Body of pancreas (tissue), 4 donors: ENCODE measurements at regions not wholly inside any gene's neighbourhood (a gene's known extent, or its start where the extent isn't known, plus 50 kb on each side); places are given as distances from the start of the nearest gene placed in this dataset.

Source experiments
- ATAC-seq: fragments of 150-250 bp; one replicate; pipeline ENCODE4 v1.9.1; 2016
- DNase-seq, 4 donors: peaks; one replicate each; pipeline ENCODE4 v3.0.0-alpha.2; 2019
- H3K27ac ChIP-seq, 4 donors: fragments of 200-600 bp; sonication (generic); 1 replicate in 3 of 4; 2 replicates in 1 of 4; pipeline versions ENCODE4 v1.5.1 to v1.6.1; 2016 to 2019; ENCODE audit warnings: mild to moderate bottlenecking in 1 of 4, mixed read lengths in 1 of 4, moderate library complexity in 1 of 4
- H3K27me3 ChIP-seq, 2 donors: fragments of 200-600 bp; sonication (generic); one replicate each; pipeline ENCODE4 v1.6.0; 2016; ENCODE audit warnings: mild to moderate bottlenecking in 1 of 2
- H3K36me3 ChIP-seq, 2 donors: fragments of 200-600 bp; sonication (generic); replicated peaks in 1 of 2; 2 replicates each; pipeline ENCODE4 v1.5.1; 2016; ENCODE audit warnings: low read depth in 2 of 2; ENCODE audit not compliant: insufficient read depth in 1 of 2
- H3K4me1 ChIP-seq: fragments of 200-600 bp; sonication (generic); one replicate; pipeline ENCODE4 v1.6.0; 2016
- H3K4me3 ChIP-seq, 2 donors: fragments of 200-600 bp; sonication (generic); 1 replicate in 1 of 2; 2 replicates in 1 of 2; pipeline ENCODE4 v1.5.1; 2016 to 2019
- H3K9me3 ChIP-seq, 3 donors: fragments of 200-600 bp; sonication (generic); 1 replicate in 2 of 3; 2 replicates in 1 of 3; pipeline ENCODE4 v1.5.1; 2016
- POLR2A ChIP-seq, 3 donors: fragments of 450-650 bp; IDR thresholded peaks; one replicate each; pipeline ENCODE4 v1.6.1; 2016; ENCODE audit warnings: antibody characterized with exemption in 3 of 3, mild to moderate bottlenecking in 2 of 3
- whole genome bisulfite sequencing, 2 donors: methylation state at CpG; one replicate each; pipeline ENCODE4 v1.1.5; 2017; 5-methylcytosine and 5-hydroxymethylcytosine counted together
- intact Hi-C: fragments of 100-400 bp; cut with DNase I; formaldehyde crosslinking; loops from one replicate; pipeline ENCODE4 v1.15.1; 2023
- TF ChIP-seq, protein P1 (sequence below), 7 experiments: fragments of 450-650 bp in 4 of 7; fragments of 200-600 bp in 3 of 7; sonication (generic) in 3 of 7; IDR thresholded peaks; one replicate each; pipeline ENCODE4 v1.5.1; 2016 to 2019; ENCODE audit warnings: antibody characterized with exemption in 7 of 7

- 43 to 51% methylated on average over 2 of the region's 2 CpGs for WGBS, 2 donors
- no peak for TF ChIP-seq POLR2A (IDR thresholded peaks at IDR 0.05)
- TF ChIP-seq, protein P1, sequence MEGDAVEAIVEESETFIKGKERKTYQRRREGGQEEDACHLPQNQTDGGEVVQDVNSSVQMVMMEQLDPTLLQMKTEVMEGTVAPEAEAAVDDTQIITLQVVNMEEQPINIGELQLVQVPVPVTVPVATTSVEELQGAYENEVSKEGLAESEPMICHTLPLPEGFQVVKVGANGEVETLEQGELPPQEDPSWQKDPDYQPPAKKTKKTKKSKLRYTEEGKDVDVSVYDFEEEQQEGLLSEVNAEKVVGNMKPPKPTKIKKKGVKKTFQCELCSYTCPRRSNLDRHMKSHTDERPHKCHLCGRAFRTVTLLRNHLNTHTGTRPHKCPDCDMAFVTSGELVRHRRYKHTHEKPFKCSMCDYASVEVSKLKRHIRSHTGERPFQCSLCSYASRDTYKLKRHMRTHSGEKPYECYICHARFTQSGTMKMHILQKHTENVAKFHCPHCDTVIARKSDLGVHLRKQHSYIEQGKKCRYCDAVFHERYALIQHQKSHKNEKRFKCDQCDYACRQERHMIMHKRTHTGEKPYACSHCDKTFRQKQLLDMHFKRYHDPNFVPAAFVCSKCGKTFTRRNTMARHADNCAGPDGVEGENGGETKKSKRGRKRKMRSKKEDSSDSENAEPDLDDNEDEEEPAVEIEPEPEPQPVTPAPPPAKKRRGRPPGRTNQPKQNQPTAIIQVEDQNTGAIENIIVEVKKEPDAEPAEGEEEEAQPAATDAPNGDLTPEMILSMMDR (IDR thresholded peaks at IDR 0.05), result no peak
- intact Hi-C loops, result no loop called here
These were observed 103.6 kb downstream of the TMPRSS5 start for GRCh38 chr11:113602483-113602882.

GRCh38 chr11:113596658-113597057 lies 109.5 kb downstream of the TMPRSS5 start:
- Histone ChIP-seq H3K27me3 (no peaks in the 10 kb centered on the region), H3K4me1 (no peaks in the 10 kb centered on the region), H3K27ac (no peak overlapping the region), H3K9me3 (no peaks in the 10 kb centered on the region), H3K4me3 (no peak overlapping the region), H3K36me3 (no peaks in the 10 kb centered on the region)
- DNase-seq, result no peak
- no peak for TF ChIP-seq POLR2A (IDR thresholded peaks at IDR 0.05)
- TF ChIP-seq, protein P1 (IDR thresholded peaks at IDR 0.05), result no peak
- WGBS, 2 donors, result 58 to 59% methylated on average over 5 of the region's 5 CpGs
- intact Hi-C loops, result no loop called here
- no peak for ATAC-seq

More at GRCh38 chr11:113602483-113602882, 103.6 kb downstream of the TMPRSS5 start:
- Histone ChIP-seq H3K36me3 (no peaks in the 10 kb centered on the region), H3K27me3 (no peaks in the 10 kb centered on the region), H3K4me1 (no peaks in the 10 kb centered on the region), H3K27ac (no peak overlapping the region), H3K9me3 (no peaks in the 10 kb centered on the region), H3K4me3 (no peak overlapping the region)
- ATAC-seq, result no peak
- DNase-seq, result no peak

DNA sequence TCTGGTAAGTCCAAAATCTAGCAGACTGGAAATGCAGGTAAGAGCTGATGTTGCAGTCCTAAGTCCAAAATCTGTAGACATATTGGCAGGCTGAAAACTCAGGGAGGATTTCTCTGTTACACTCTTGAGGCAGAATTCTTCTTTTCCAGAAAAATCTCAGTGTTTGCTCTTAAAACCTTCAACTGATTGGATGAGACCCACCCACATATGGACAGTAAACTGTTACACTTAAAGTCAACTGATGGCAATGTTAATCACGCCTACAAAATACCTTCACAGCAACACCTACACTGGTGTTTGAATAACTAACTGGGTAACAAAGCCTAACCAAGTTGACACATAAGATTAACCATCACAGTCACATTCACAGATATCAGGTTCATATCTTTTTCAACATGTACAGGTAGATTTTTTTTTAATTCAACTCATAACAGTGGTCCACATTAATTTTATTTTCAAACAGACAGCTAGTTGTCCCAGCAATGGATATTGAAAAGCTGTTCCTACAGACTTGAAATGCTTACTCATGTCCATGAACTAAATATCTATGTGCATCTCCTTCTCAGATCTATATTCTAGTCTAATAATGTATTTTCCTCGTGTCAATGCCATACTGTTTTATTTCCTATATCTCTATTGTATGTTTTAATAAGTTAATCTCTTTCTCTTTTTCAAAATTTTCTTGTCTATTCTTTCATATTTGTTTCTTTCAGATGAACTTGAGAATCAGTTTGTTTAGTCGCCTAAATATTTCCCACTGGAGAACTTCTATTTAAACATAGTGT lies 110.1 kb downstream of the TMPRSS5 start:
- DNase-seq (no peak), ATAC-seq (no peak)
- Histone ChIP-seq H3K9me3 (no peaks in the 10 kb centered on the region), H3K4me1 (no peaks in the 10 kb centered on the region), H3K4me3 (no peak overlapping the region), H3K27me3 (no peaks in the 10 kb centered on the region), H3K36me3 (no peaks in the 10 kb centered on the region), H3K27ac (no peak overlapping the region)
- TF ChIP-seq, protein P1 (IDR thresholded peaks at IDR 0.05), result no peak
- TF ChIP-seq POLR2A (IDR thresholded peaks at IDR 0.05), result no peak
- 61 to 68% methylated on average over 3 of the region's 3 CpGs for WGBS, 2 donors
- intact Hi-C loops, result no loop called here

- TF ChIP-seq, protein P1 (IDR thresholded peaks at IDR 0.05), result no peak
- TF ChIP-seq POLR2A (IDR thresholded peaks at IDR 0.05), result no peak
- DNase-seq (no peak), ATAC-seq (no peak)
- 54 to 75% methylated on average over 4 to 6 of the region's 6 CpGs for WGBS, 2 donors
- Histone ChIP-seq H3K27me3 (no peaks in the 10 kb centered on the region), H3K9me3 (no peaks in the 10 kb centered on the region), H3K4me3 (no peak overlapping the region), H3K27ac (no peak overlapping the region), H3K36me3 (no peaks in the 10 kb centered on the region), H3K4me1 (no peaks in the 10 kb centered on the region)
- intact Hi-C loops, result no loop called here
These were observed 112.3 kb downstream of the TMPRSS5 start for GRCh38 chr11:113593698-113594308.
